HEK293 (cell line): ENCODE measurements at regions not wholly inside any gene's neighbourhood (a gene's known extent, or its start where the extent isn't known, plus 50 kb on each side); places are given as distances from the start of the nearest gene placed in this dataset.

ENCODE experiments used
- ATF2 ChIP-seq: fragments of 450-650 bp; formaldehyde crosslinking; IDR thresholded peaks from 2 replicates; pipeline ENCODE4 v1.5.1; 2016; ENCODE audit warnings: missing biosample characterization, missing genetic modification characterization, low read depth
- BCL11B ChIP-seq: fragments of 450-650 bp; formaldehyde crosslinking; IDR thresholded peaks from 2 replicates; pipeline ENCODE4 v1.5.1; 2016; ENCODE audit warnings: low read depth, missing biosample characterization, missing genetic modification characterization
- FEZF1 ChIP-seq: fragments of 450-650 bp; formaldehyde crosslinking; IDR thresholded peaks from 2 replicates; pipeline ENCODE4 v1.5.1; 2016; ENCODE audit warnings: missing biosample characterization, missing genetic modification characterization
- GLI2 ChIP-seq: fragments of 450-650 bp; formaldehyde crosslinking; IDR thresholded peaks from 2 replicates; pipeline ENCODE4; 2017; ENCODE audit warnings: missing biosample characterization, missing genetic modification characterization, low read depth, borderline replicate concordance
- HOXC10 ChIP-seq: sonication (generic); formaldehyde crosslinking; IDR thresholded peaks from 2 replicates; pipeline ENCODE4 v1.8.1; 2023; ENCODE audit warnings: mild to moderate bottlenecking, missing genetic modification reagents
- KLF16 ChIP-seq: fragments of 450-650 bp; formaldehyde crosslinking; IDR thresholded peaks from 2 replicates; pipeline ENCODE4 v1.5.1; 2017; ENCODE audit warnings: missing biosample characterization, missing genetic modification characterization
- MYNN ChIP-seq: fragments of 450-650 bp; formaldehyde crosslinking; IDR thresholded peaks from 2 replicates; pipeline ENCODE4 v1.5.1; 2016; ENCODE audit warnings: missing biosample characterization, missing genetic modification characterization, borderline replicate concordance
- MZF1 ChIP-seq: fragments of 450-650 bp; formaldehyde crosslinking; IDR thresholded peaks from 2 replicates; pipeline ENCODE4 v1.5.1; 2017; ENCODE audit warnings: missing biosample characterization, missing genetic modification characterization, borderline replicate concordance
- PRDM1 ChIP-seq: fragments of 450-650 bp; formaldehyde crosslinking; IDR thresholded peaks from 2 replicates; pipeline ENCODE4; 2016; ENCODE audit warnings: missing biosample characterization, missing genetic modification characterization
- RBAK ChIP-seq: fragments of 450-650 bp; formaldehyde crosslinking; IDR thresholded peaks from 2 replicates; pipeline ENCODE4 v1.5.1; 2016; ENCODE audit warnings: missing biosample characterization, missing genetic modification characterization
- REPIN1 ChIP-seq: fragments of 450-650 bp; formaldehyde crosslinking; IDR thresholded peaks from 2 replicates; pipeline ENCODE4 v1.5.1; 2017; ENCODE audit warnings: missing biosample characterization, missing genetic modification characterization, low read depth
- ZBTB17 ChIP-seq: fragments of 450-650 bp; formaldehyde crosslinking; IDR thresholded peaks from 2 replicates; pipeline ENCODE4 v1.5.1; 2016; ENCODE audit warnings: missing biosample characterization, missing genetic modification characterization
- ZFP41 ChIP-seq: fragments of 450-650 bp; formaldehyde crosslinking; IDR thresholded peaks from 2 replicates; pipeline ENCODE4 v1.5.1; 2016; ENCODE audit warnings: missing biosample characterization, missing genetic modification characterization, borderline replicate concordance
- ZNF132 ChIP-seq: fragments of 450-650 bp; formaldehyde crosslinking; IDR thresholded peaks from 2 replicates; pipeline ENCODE4 v1.5.1; 2017; ENCODE audit warnings: missing biosample characterization, missing genetic modification characterization, borderline replicate concordance
- ZNF146 ChIP-seq: fragments of 450-650 bp; formaldehyde crosslinking; IDR thresholded peaks from 2 replicates; pipeline ENCODE4 v1.5.1; 2016; ENCODE audit warnings: missing biosample characterization, missing genetic modification characterization
- ZNF16 ChIP-seq: fragments of 450-650 bp; formaldehyde crosslinking; IDR thresholded peaks from 2 replicates; pipeline ENCODE4 v1.5.1; 2016; ENCODE audit warnings: low read depth, missing biosample characterization, missing genetic modification characterization
- ZNF174 ChIP-seq: fragments of 450-650 bp; formaldehyde crosslinking; IDR thresholded peaks from 2 replicates; pipeline ENCODE4 v1.5.0; 2017; ENCODE audit warnings: missing biosample characterization, mild to moderate bottlenecking, missing genetic modification characterization
- ZNF221 ChIP-seq: fragments of 450-650 bp; formaldehyde crosslinking; IDR thresholded peaks from 2 replicates; pipeline ENCODE4 v1.5.1; 2017; ENCODE audit warnings: missing biosample characterization, missing genetic modification characterization, borderline replicate concordance
- ZNF391 ChIP-seq: fragments of 450-650 bp; formaldehyde crosslinking; IDR thresholded peaks from 2 replicates; pipeline ENCODE4 v1.5.1; 2016; ENCODE audit warnings: low read depth, missing biosample characterization, missing genetic modification characterization, borderline replicate concordance
- ZNF404 ChIP-seq: fragments of 450-650 bp; formaldehyde crosslinking; IDR thresholded peaks from 2 replicates; pipeline ENCODE4 v1.5.1; 2017; ENCODE audit warnings: missing biosample characterization, missing genetic modification characterization
- ZNF426 ChIP-seq: fragments of 450-650 bp; formaldehyde crosslinking; IDR thresholded peaks from 2 replicates; pipeline ENCODE4 v1.5.1; 2017; ENCODE audit warnings: missing biosample characterization, missing genetic modification characterization, mild to moderate bottlenecking, inconsistent platforms, moderate library complexity
- ZNF501 ChIP-seq: fragments of 450-650 bp; formaldehyde crosslinking; IDR thresholded peaks from 2 replicates; pipeline ENCODE4 v1.5.1; 2016; ENCODE audit warnings: missing biosample characterization, missing genetic modification characterization
- ZNF510 ChIP-seq: fragments of 450-650 bp; formaldehyde crosslinking; IDR thresholded peaks from 2 replicates; pipeline ENCODE4 v1.5.1; 2018; ENCODE audit warnings: mild to moderate bottlenecking, missing genetic modification characterization, missing biosample characterization; ENCODE audit not compliant: insufficient replicate concordance
- ZNF529 ChIP-seq: fragments of 450-650 bp; formaldehyde crosslinking; IDR thresholded peaks from 2 replicates; pipeline ENCODE4 v1.5.1; 2017; ENCODE audit warnings: missing genetic modification characterization, missing biosample characterization; ENCODE audit not compliant: insufficient replicate concordance
- ZNF544 ChIP-seq: fragments of 450-650 bp; formaldehyde crosslinking; IDR thresholded peaks from 2 replicates; pipeline ENCODE4 v1.5.0; 2017; ENCODE audit warnings: missing biosample characterization, missing genetic modification characterization
- ZNF747 ChIP-seq: fragments of 450-650 bp; formaldehyde crosslinking; IDR thresholded peaks from 2 replicates; pipeline ENCODE4 v1.5.1; 2016; ENCODE audit warnings: missing biosample characterization, missing genetic modification characterization
- ZSCAN18 ChIP-seq: fragments of 450-650 bp; formaldehyde crosslinking; IDR thresholded peaks from 2 replicates; pipeline ENCODE4 v1.5.1; 2016; ENCODE audit warnings: missing biosample characterization, missing genetic modification characterization
- TF ChIP-seq, protein P1 (sequence below): fragments of 450-650 bp; formaldehyde crosslinking; IDR thresholded peaks from 2 replicates; pipeline ENCODE4 v1.5.1; 2017; ENCODE audit warnings: missing biosample characterization, missing genetic modification characterization
- TF ChIP-seq, protein P2 (sequence below): fragments of 450-650 bp; formaldehyde crosslinking; IDR thresholded peaks from 2 replicates; pipeline ENCODE4 v1.5.1; 2016; ENCODE audit warnings: missing biosample characterization, missing genetic modification characterization
- TF ChIP-seq, protein P3 (sequence below): fragments of 450-650 bp; formaldehyde crosslinking; IDR thresholded peaks from 2 replicates; pipeline ENCODE4 v1.5.1; 2016; ENCODE audit warnings: missing biosample characterization, missing genetic modification characterization
- TF ChIP-seq, protein P4 (sequence below): fragments of 450-650 bp; formaldehyde crosslinking; IDR thresholded peaks from 2 replicates; pipeline ENCODE4 v1.5.1; 2016; ENCODE audit warnings: missing biosample characterization, missing genetic modification characterization

GRCh38 chrX:155767051-155767875 is 113.9 kb upstream of the VAMP7 start (continued):
- TF ChIP-seq PRDM1: peak; percentile 90
- no peak for TF ChIP-seq REPIN1 (tag by site-specific recombination)
- no peak for TF ChIP-seq ATF2 (tag by site-specific recombination)
- no peak for TF ChIP-seq ZNF404 (tag by site-specific recombination)
- TF ChIP-seq ZNF16 (tag by site-specific recombination): no peak
- 0 out of 2 replicates have a peak, but pooled peaks have one; percentile 38 for TF ChIP-seq KLF16 (tag by site-specific recombination)
- no peak for TF ChIP-seq ZNF132 (tag by site-specific recombination)
- no peak for TF ChIP-seq BCL11B (tag by site-specific recombination)
- TF ChIP-seq HOXC10: no peak
- no peak for TF ChIP-seq ZNF391 (tag by site-specific recombination)
- no peak for TF ChIP-seq ZNF747
- no peak for TF ChIP-seq ZNF146 (tag by site-specific recombination)
- TF ChIP-seq MZF1: peak; percentile 74
- TF ChIP-seq, protein P1, sequence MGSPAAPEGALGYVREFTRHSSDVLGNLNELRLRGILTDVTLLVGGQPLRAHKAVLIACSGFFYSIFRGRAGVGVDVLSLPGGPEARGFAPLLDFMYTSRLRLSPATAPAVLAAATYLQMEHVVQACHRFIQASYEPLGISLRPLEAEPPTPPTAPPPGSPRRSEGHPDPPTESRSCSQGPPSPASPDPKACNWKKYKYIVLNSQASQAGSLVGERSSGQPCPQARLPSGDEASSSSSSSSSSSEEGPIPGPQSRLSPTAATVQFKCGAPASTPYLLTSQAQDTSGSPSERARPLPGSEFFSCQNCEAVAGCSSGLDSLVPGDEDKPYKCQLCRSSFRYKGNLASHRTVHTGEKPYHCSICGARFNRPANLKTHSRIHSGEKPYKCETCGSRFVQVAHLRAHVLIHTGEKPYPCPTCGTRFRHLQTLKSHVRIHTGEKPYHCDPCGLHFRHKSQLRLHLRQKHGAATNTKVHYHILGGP (tag by site-specific recombination): no peak
- TF ChIP-seq ZSCAN18 (tag by site-specific recombination): no peak
- no peak for TF ChIP-seq RBAK
- no peak for TF ChIP-seq GLI2 (tag by site-specific recombination)
- TF ChIP-seq, protein P2, sequence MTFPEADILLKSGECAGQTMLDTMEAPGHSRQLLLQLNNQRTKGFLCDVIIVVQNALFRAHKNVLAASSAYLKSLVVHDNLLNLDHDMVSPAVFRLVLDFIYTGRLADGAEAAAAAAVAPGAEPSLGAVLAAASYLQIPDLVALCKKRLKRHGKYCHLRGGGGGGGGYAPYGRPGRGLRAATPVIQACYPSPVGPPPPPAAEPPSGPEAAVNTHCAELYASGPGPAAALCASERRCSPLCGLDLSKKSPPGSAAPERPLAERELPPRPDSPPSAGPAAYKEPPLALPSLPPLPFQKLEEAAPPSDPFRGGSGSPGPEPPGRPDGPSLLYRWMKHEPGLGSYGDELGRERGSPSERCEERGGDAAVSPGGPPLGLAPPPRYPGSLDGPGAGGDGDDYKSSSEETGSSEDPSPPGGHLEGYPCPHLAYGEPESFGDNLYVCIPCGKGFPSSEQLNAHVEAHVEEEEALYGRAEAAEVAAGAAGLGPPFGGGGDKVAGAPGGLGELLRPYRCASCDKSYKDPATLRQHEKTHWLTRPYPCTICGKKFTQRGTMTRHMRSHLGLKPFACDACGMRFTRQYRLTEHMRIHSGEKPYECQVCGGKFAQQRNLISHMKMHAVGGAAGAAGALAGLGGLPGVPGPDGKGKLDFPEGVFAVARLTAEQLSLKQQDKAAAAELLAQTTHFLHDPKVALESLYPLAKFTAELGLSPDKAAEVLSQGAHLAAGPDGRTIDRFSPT (tag by site-specific recombination): peak; percentile 52
- no peak for TF ChIP-seq ZNF544 (tag by site-specific recombination)
- peak; percentile 16; the same call in 1 of the 2 replicates for TF ChIP-seq FEZF1 (tag by site-specific recombination)
- no peak for TF ChIP-seq ZNF426 (tag by site-specific recombination)
- TF ChIP-seq ZNF174: no peak
- TF ChIP-seq ZNF510 (tag by site-specific recombination): no peak
- TF ChIP-seq, protein P3, sequence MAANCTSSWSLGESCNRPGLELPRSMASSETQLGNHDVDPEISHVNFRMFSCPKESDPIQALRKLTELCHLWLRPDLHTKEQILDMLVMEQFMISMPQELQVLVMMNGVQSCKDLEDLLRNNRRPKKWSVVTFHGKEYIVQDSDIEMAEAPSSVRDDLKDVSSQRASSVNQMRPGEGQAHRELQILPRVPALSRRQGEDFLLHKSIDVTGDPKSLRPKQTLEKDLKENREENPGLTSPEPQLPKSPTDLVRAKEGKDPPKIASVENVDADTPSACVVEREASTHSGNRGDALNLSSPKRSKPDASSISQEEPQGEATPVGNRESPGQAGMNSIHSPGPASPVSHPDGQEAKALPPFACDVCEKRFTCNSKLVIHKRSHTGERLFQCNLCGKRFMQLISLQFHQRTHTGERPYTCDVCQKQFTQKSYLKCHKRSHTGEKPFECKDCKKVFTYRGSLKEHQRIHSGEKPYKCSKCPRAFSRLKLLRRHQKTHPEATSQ: no peak
- TF ChIP-seq ZBTB17 (tag by site-specific recombination): peak; percentile 78
- TF ChIP-seq, protein P4, sequence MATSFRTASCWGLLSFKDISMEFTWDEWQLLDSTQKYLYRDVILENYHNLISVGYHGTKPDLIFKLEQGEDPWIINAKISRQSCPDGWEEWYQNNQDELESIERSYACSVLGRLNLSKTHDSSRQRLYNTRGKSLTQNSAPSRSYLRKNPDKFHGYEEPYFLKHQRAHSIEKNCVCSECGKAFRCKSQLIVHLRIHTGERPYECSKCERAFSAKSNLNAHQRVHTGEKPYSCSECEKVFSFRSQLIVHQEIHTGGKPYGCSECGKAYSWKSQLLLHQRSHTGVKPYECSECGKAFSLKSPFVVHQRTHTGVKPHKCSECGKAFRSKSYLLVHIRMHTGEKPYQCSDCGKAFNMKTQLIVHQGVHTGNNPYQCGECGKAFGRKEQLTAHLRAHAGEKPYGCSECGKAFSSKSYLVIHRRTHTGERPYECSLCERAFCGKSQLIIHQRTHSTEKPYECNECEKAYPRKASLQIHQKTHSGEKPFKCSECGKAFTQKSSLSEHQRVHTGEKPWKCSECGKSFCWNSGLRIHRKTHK (tag by site-specific recombination): no peak
- TF ChIP-seq MYNN (tag by site-specific recombination): no peak
- no peak for TF ChIP-seq ZFP41
- TF ChIP-seq ZNF501 (tag by site-specific recombination): peak; percentile 32; the same call in 1 of the 2 replicates
- no peak for TF ChIP-seq ZNF529
- no peak for TF ChIP-seq ZNF221
